GM12874 (cell line): ENCODE measurements at regions not wholly inside any gene's neighbourhood (a gene's known extent, or its start where the extent isn't known, plus 50 kb on each side); places are given as distances from the start of the nearest gene placed in this dataset.

Experiments used
- CTCF ChIP-seq: IDR thresholded peaks from 2 replicates; pipeline ENCODE4 v1.5.1; 2011; ENCODE audit warnings: low read depth, mild to moderate bottlenecking, control low read depth, low read length, moderate library complexity; ENCODE audit not compliant: insufficient read depth

- no peak for TF ChIP-seq CTCF
Measured at GRCh38 chr7:126001349-126001748, 1071.7 kb upstream of the POT1 start.

DNA sequence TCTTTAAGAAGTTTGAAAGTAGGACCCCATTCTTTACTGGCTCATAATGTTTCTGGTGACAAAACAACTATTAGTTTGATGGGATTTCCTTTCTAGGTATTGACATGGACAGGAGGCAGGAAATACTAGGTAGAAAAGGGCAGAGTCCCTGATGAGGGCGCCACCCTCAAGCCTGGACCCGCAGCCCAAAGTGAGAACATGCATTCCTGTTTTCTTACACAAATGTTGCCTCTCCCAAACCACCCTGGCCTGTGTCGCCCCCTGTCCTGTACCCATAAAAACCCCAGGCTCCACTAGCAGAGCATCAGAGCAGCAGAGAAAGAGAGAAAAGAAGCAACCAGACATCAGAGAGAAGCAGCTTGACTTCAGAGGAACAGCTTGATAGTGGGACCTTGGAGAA is 1055.2 kb upstream of the POT1 start:
- TF ChIP-seq CTCF = no peak

DNA sequence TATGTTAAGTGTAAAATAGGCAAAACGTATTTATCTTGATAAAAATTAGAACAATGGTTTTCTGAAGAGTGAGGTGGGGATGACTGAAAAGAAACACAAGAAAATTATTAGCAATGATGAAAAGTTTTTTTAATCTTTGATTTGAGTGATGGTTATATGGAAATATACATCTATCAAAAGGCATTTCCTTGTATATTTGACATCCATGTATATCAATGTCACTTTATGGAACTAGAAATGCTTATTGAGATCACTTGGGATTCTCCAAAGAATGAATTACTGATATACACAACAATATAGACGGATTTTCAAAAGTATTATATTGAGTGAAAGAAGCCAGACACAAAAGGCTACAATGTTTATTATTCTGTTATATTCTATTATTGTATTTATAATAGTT is 1042.0 kb upstream of the POT1 start:
- TF ChIP-seq CTCF = no peak

GRCh38 chr7:125966278-125967048 is 1036.8 kb upstream of the POT1 start:
- no peak for TF ChIP-seq CTCF

DNA sequence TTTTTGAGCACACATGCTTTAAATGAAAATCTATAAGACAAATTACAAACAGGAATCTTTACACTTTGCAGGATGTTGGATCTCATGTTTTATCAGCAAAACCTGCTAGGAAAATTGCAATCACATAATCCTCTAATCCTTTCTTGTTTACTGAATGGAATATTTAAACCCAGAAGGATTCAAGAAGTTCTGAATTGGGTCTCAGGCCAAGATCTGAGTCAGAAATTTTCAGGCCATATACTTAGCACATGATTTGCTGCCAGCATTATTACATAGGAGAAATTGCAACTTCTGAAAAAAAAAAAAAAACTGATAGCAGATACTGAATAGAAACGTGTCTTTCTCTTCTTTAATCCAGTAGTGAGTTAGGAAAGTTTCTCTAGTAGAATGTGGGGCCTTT is 1005.3 kb upstream of the POT1 start:
- no peak for TF ChIP-seq CTCF

- no peak for TF ChIP-seq CTCF
Measured at GRCh38 chr7:125934539-125934938, 1004.9 kb upstream of the POT1 start.

- TF ChIP-seq CTCF = no peak
Measured at GRCh38 chr7:125930848-125931247, 1001.2 kb upstream of the POT1 start.

DNA sequence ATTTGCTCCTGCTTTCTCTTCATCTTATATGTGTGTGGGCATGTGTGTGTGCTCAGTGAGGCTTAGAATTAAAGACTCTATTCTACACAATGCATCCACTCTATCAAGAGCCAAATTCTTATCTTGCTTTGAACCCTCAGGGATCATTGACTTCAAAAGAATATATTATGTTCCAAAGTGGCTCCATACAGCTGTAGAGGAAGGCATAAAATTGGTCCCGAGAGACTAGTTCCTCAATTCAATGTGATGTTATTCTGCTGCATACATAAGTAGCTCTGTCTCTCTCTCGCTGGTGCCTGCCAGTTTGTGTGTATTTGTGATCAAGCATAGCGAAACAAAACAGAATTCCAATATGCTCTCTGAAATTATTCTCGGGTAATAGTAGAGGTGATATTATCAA is 997.9 kb upstream of the POT1 start:
- no peak for TF ChIP-seq CTCF
